Keratinocyte (primary cell): ENCODE measurements at regions not wholly inside any gene's neighbourhood (a gene's known extent, or its start where the extent isn't known, plus 50 kb on each side); places are given as distances from the start of the nearest gene placed in this dataset.

Experiments
- DNase-seq: peaks from one replicate; pipeline ENCODE4 v3.0.0-alpha.2; 2011; ENCODE audit warnings: low read depth, missing footprints, low spot score
- FAIRE-seq: peaks from 2 replicates; lab custom pipeline; 2011; peaks lifted over from hg19 to GRCh38; lab: Jason Lieb, UNC
- H2AFZ ChIP-seq: 2 replicates; pipeline ENCODE4 v1.6.0; 2012; ENCODE audit warnings: low read length, control low read depth, inconsistent platforms; ENCODE audit not compliant: control insufficient read depth
- H3K27ac ChIP-seq: 2 replicates; pipeline ENCODE4 v1.5.1; 2011; ENCODE audit warnings: low read length; ENCODE audit not compliant: control insufficient read depth, insufficient read depth
- H3K27me3 ChIP-seq: 3 replicates; pipeline ENCODE4 v1.6.0; 2011; ENCODE audit warnings: low read length; ENCODE audit not compliant: control insufficient read depth, insufficient read depth; ENCODE audit errors: extremely low read depth
- H3K36me3 ChIP-seq, 2 experiments: 2 replicates in 1 of 2; 3 replicates in 1 of 2; pipeline ENCODE4 v1.5.1; 2011; ENCODE audit warnings: low read length in 2 of 2, mild to moderate bottlenecking in 1 of 2; ENCODE audit not compliant: control insufficient read depth in 2 of 2, insufficient read depth in 2 of 2; ENCODE audit errors: extremely low read depth in 1 of 2
- H3K4me1 ChIP-seq: 3 replicates; pipeline ENCODE4 v1.5.1; 2011; ENCODE audit warnings: low read length; ENCODE audit not compliant: control insufficient read depth, insufficient read depth; ENCODE audit errors: extremely low read depth
- H3K4me2 ChIP-seq: 3 replicates; pipeline ENCODE4 v1.6.0; 2011; ENCODE audit warnings: low read depth, low read length; ENCODE audit not compliant: control insufficient read depth, insufficient read depth; ENCODE audit errors: extremely low read depth
- H3K4me3 ChIP-seq, 3 experiments: fragments of 200-600 bp in 1 of 3; sonication (generic) in 1 of 3; 2 replicates in 2 of 3; 3 replicates in 1 of 3; pipeline ENCODE4 v1.5.1; 2011 to 2016; ENCODE audit warnings: low read length in 3 of 3, mild to moderate bottlenecking in 3 of 3, control low read depth in 2 of 3, inconsistent platforms in 1 of 3, low read depth in 1 of 3, mixed read lengths in 1 of 3, mixed run types in 1 of 3, moderate library complexity in 1 of 3; ENCODE audit not compliant: control insufficient read depth in 2 of 3, insufficient read depth in 2 of 3; ENCODE audit errors: extremely low read depth in 1 of 3
- H3K79me2 ChIP-seq: 2 replicates; pipeline ENCODE4 v1.6.0; 2012; ENCODE audit warnings: low read length; ENCODE audit not compliant: control insufficient read depth, insufficient read depth
- H3K9ac ChIP-seq: 3 replicates; pipeline ENCODE4 v1.6.0; 2011; ENCODE audit warnings: low read length; ENCODE audit not compliant: control insufficient read depth, insufficient read depth; ENCODE audit errors: extremely low read depth
- H3K9me1 ChIP-seq: 3 replicates; pipeline ENCODE4 v1.6.0; 2011; ENCODE audit warnings: low read length; ENCODE audit not compliant: control insufficient read depth, insufficient read depth; ENCODE audit errors: extremely low read depth
- H3K9me3 ChIP-seq: 2 replicates; pipeline ENCODE4 v1.5.1; 2012; ENCODE audit warnings: low read depth, low read length; ENCODE audit not compliant: control insufficient read depth
- H4K20me1 ChIP-seq: 3 replicates; pipeline ENCODE4 v1.6.0; 2011; ENCODE audit warnings: low read length; ENCODE audit not compliant: control insufficient read depth, insufficient read depth; ENCODE audit errors: extremely low read depth
- EZH2 ChIP-seq: IDR thresholded peaks from one replicate; pipeline ENCODE4 v1.6.1; 2012; ENCODE audit warnings: inconsistent platforms, mild to moderate bottlenecking, low read length, moderate library complexity
- dilution Hi-C: fragments of 300-500 bp; cut with MboI; formaldehyde crosslinking; loops from one replicate; pipeline ENCODE4 v1.7.0; 2020; ENCODE audit warnings: low sequenced_read_pairs; ENCODE audit not compliant: extremely low pct_ligation_motif_present
- TF ChIP-seq, protein P1 (sequence below), 3 experiments: IDR thresholded peaks in 1 of 3; conservative IDR thresholded peaks in 1 of 3; optimal IDR thresholded peaks in 1 of 3; 2 replicates in 2 of 3; 3 replicates in 1 of 3; pipeline versions ENCODE3 to v1.5.1; 2011; ENCODE audit warnings: low read length in 3 of 3, mild to moderate bottlenecking in 3 of 3, moderate library complexity in 2 of 3, control low read depth in 1 of 3, inconsistent platforms in 1 of 3; ENCODE audit not compliant: insufficient read depth in 2 of 3; ENCODE audit errors: extremely low read depth in 1 of 3

DNA sequence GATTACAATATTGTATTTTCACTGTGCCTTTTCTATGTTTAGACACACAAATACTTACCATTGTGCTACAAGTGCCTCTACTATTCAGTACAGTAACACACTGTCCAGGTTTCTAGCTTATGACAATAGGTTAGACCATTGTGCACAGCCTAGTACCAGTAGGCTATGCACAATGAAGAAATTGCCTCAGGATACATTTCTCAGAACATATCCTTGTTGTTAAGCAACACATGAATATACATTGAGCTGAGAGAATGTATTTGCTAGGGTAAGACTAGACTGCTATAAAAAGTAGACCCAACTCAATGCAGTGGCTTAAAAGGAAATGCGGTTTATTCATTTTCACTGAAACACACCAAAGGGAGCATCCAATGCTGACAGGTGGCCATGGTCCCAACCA, 285.1 kb downstream of the HS3ST3A1 start:
- dilution Hi-C loops = no loop called here
- no peaks in the 10 kb centered on the region for H3K36me3 ChIP-seq
- TF ChIP-seq, protein P1, sequence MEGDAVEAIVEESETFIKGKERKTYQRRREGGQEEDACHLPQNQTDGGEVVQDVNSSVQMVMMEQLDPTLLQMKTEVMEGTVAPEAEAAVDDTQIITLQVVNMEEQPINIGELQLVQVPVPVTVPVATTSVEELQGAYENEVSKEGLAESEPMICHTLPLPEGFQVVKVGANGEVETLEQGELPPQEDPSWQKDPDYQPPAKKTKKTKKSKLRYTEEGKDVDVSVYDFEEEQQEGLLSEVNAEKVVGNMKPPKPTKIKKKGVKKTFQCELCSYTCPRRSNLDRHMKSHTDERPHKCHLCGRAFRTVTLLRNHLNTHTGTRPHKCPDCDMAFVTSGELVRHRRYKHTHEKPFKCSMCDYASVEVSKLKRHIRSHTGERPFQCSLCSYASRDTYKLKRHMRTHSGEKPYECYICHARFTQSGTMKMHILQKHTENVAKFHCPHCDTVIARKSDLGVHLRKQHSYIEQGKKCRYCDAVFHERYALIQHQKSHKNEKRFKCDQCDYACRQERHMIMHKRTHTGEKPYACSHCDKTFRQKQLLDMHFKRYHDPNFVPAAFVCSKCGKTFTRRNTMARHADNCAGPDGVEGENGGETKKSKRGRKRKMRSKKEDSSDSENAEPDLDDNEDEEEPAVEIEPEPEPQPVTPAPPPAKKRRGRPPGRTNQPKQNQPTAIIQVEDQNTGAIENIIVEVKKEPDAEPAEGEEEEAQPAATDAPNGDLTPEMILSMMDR (optimal IDR thresholded peaks at IDR 0.05 in 1 of 3, IDR thresholded peaks at IDR 0.05 in 1 of 3, conservative IDR thresholded peaks at IDR 0.05 in 1 of 3; ENCODE audit: extremely low read depth in 1 of 3, insufficient read depth in 2 of 3, low read length in 3 of 3) = no peak
- TF ChIP-seq EZH2 = no peak
- H4K20me1 ChIP-seq = no peaks in the 10 kb centered on the region
- no peak overlapping the region for H3K9ac ChIP-seq
- no peak for DNase-seq
- H3K79me2 ChIP-seq = no peaks in the 10 kb centered on the region
- H3K4me2 ChIP-seq = no peak overlapping the region
- H3K27ac ChIP-seq = no peak overlapping the region
- H3K4me3 ChIP-seq = no peak overlapping the region
- H3K9me3 ChIP-seq = no peaks in the 10 kb centered on the region
- no peaks in the 10 kb centered on the region for H3K9me1 ChIP-seq
- H3K27me3 ChIP-seq = no peaks in the 10 kb centered on the region
- H3K4me1 ChIP-seq = no peaks in the 10 kb centered on the region
- no peak for FAIRE-seq
- H2AFZ ChIP-seq = no peak overlapping the region

DNA sequence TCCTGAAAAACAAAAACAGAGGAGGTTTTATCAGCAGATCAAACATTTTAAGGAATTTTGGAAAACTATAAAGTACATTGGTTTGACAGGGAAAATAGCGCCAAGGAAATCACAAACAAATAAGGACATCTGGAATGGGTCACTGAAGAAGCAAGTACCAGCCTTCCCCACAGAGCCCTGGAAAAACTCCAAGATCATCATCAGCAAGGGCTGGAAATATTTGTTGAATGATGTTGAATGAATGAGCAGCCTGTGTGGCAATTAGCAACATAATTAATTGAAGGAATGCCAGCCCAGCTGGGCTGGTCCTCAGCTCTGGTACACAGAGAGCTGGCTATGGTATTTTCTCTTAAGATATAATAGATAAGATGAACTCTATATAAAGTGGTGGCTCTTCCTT, 290.4 kb downstream of the HS3ST3A1 start:
- FAIRE-seq = no peak
- Histone ChIP-seq H3K79me2 (no peaks in the 10 kb centered on the region), H3K4me3 (no peak overlapping the region), H3K9me1 (no peaks in the 10 kb centered on the region), H3K4me1 (no peaks in the 10 kb centered on the region), H3K9me3 (no peaks in the 10 kb centered on the region), H2AFZ (no peak overlapping the region), H3K27me3 (no peaks in the 10 kb centered on the region), H3K4me2 (no peak overlapping the region), H3K36me3 (no peaks in the 10 kb centered on the region), H4K20me1 (no peaks in the 10 kb centered on the region), H3K9ac (no peak overlapping the region), H3K27ac (no peak overlapping the region)
- no peak for TF ChIP-seq EZH2
- TF ChIP-seq, protein P1 (optimal IDR thresholded peaks at IDR 0.05 in 1 of 3, IDR thresholded peaks at IDR 0.05 in 1 of 3, conservative IDR thresholded peaks at IDR 0.05 in 1 of 3; ENCODE audit: extremely low read depth in 1 of 3, insufficient read depth in 2 of 3, low read length in 3 of 3) = no peak
- dilution Hi-C loops = no loop called here
- DNase-seq = no peak
